GM23248 (cell line): ENCODE measurements at regions not wholly inside any gene's neighbourhood (a gene's known extent, or its start where the extent isn't known, plus 50 kb on each side); places are given as distances from the start of the nearest gene placed in this dataset.

Experiments
- EZH2 ChIP-seq: fragments of 200-600 bp; sonication (generic); IDR thresholded peaks from 2 replicates; pipeline ENCODE4 v1.6.1; 2018; ENCODE audit warnings: antibody characterized with exemption, mild to moderate bottlenecking; ENCODE audit not compliant: insufficient read depth, poor library complexity, severe bottlenecking
- EZH2phosphoT487 ChIP-seq: fragments of 200-600 bp; sonication (generic); IDR thresholded peaks from 2 replicates; pipeline ENCODE4 v1.6.1; 2018; ENCODE audit warnings: antibody characterized with exemption, moderate library complexity, mild to moderate bottlenecking, low read depth; ENCODE audit not compliant: insufficient read depth

- TF ChIP-seq EZH2 (no peak), EZH2phosphoT487 (no peak)
These were observed 581.8 kb upstream of the UBE2E2 start for GRCh38 chr3:22621205-22621809.
